H1 (cell line): ENCODE measurements at regions not wholly inside any gene's neighbourhood (a gene's known extent, or its start where the extent isn't known, plus 50 kb on each side); places are given as distances from the start of the nearest gene placed in this dataset.

ENCODE experiments used
- CTCF ChIA-PET: fragments of 300-600 bp; sonication (Branson Sonifier 250); formaldehyde crosslinking; loops from one replicate; lab custom pipeline; 2021; ENCODE audit not compliant: partially characterized antibody; lab: Charles Lee
- POLR2A ChIA-PET: fragments of 300-600 bp; sonication (Branson Sonifier 250); formaldehyde crosslinking; loops from one replicate; lab custom pipeline; 2021; ENCODE audit warnings: inconsistent platforms; ENCODE audit not compliant: partially characterized antibody; lab: Charles Lee
- DNase-seq, 2 experiments: peaks; one replicate each; pipeline versions ENCODE4 v3.0.0 to v3.0.0-alpha.2; 2010 to 2022; ENCODE audit warnings: low spot score in 2 of 2, low read depth in 1 of 2, mixed read lengths in 1 of 2
- FAIRE-seq: peaks from 2 replicates; lab custom pipeline; 2011; peaks lifted over from hg19 to GRCh38; lab: Jason Lieb, UNC
- H2AFZ ChIP-seq: 2 replicates; pipeline ENCODE4 v1.8.1; 2012; ENCODE audit warnings: low read length, inconsistent platforms
- H2AK5ac ChIP-seq: 2 replicates; pipeline ENCODE4 v1.6.1; 2013; ENCODE audit warnings: low read depth, low read length
- H2BK120ac ChIP-seq: replicated peaks from 2 replicates; pipeline ENCODE3; 2013; ENCODE audit warnings: low read depth, low read length, inconsistent platforms
- H2BK12ac ChIP-seq: 2 replicates; pipeline ENCODE4 v1.6.1; 2013; ENCODE audit warnings: low read depth, low read length
- H2BK15ac ChIP-seq: 2 replicates; pipeline ENCODE4 v1.6.1; 2013; ENCODE audit warnings: low read length
- H2BK20ac ChIP-seq: 2 replicates; pipeline ENCODE4 v1.6.1; 2013; ENCODE audit warnings: low read length
- H2BK5ac ChIP-seq: 2 replicates; pipeline ENCODE4 v1.6.1; 2013; ENCODE audit warnings: low read depth, low read length
- H3K14ac ChIP-seq: 2 replicates; pipeline ENCODE4 v1.6.1; 2013; ENCODE audit warnings: inconsistent platforms; ENCODE audit not compliant: insufficient read length
- H3K18ac ChIP-seq: 2 replicates; pipeline ENCODE4 v1.6.1; 2013; ENCODE audit warnings: low read length; ENCODE audit errors: extremely low read depth
- H3K23ac ChIP-seq: 2 replicates; pipeline ENCODE4 v1.6.1; 2013; ENCODE audit warnings: inconsistent platforms; ENCODE audit not compliant: insufficient read length
- H3K23me2 ChIP-seq: 2 replicates; pipeline ENCODE4 v1.6.1; 2013; ENCODE audit warnings: low read depth, low read length
- H3K27ac ChIP-seq: 2 replicates; pipeline ENCODE4 v1.6.1; 2011; ENCODE audit warnings: low read depth, low read length, inconsistent platforms
- H3K27me3 ChIP-seq, 4 experiments: replicated peaks in 1 of 4; 1 replicate in 1 of 4; 2 replicates in 3 of 4; pipeline versions ENCODE4 v1.6.1 to v1.8.1; 2011 to 2013; ENCODE audit warnings: low read length in 3 of 4, mild to moderate bottlenecking in 3 of 4, inconsistent platforms in 2 of 4, mixed read lengths in 2 of 4, moderate library complexity in 1 of 4; ENCODE audit not compliant: control insufficient read depth in 3 of 4, insufficient read depth in 3 of 4; ENCODE audit errors: extremely low read depth in 1 of 4
- H3K36me3 ChIP-seq, 4 experiments: 2 replicates each; pipeline versions ENCODE4 v1.6.1 to v1.8.1; 2011 to 2013; ENCODE audit warnings: mild to moderate bottlenecking in 4 of 4, low read length in 3 of 4, moderate library complexity in 2 of 4, control low read depth in 1 of 4, inconsistent platforms in 1 of 4; ENCODE audit not compliant: insufficient read depth in 4 of 4, control insufficient read depth in 2 of 4
- H3K4ac ChIP-seq: replicated peaks from 2 replicates; pipeline ENCODE3; 2013; ENCODE audit warnings: low read length, low read depth, mixed read lengths, inconsistent platforms; ENCODE audit not compliant: insufficient read length
- H3K4me1 ChIP-seq, 4 experiments: replicated peaks in 1 of 4; 1 replicate in 1 of 4; 2 replicates in 3 of 4; pipeline versions ENCODE4 v1.6.1 to v1.8.1; 2011 to 2013; ENCODE audit warnings: low read length in 3 of 4, inconsistent platforms in 2 of 4, mixed read lengths in 1 of 4; ENCODE audit not compliant: insufficient read depth in 4 of 4, control insufficient read depth in 3 of 4
- H3K4me2 ChIP-seq, 2 experiments: 2 replicates each; pipeline versions ENCODE4 v1.6.1 to v1.8.1; 2011 to 2013; ENCODE audit warnings: low read depth in 2 of 2, low read length in 2 of 2, control low read depth in 1 of 2, inconsistent platforms in 1 of 2, mild to moderate bottlenecking in 1 of 2; ENCODE audit not compliant: insufficient read depth in 1 of 2
- H3K4me3 ChIP-seq, 4 experiments: fragments of 200-600, 300-600 bp in 1 of 4; sonication (generic), shearing (Covaris generic), sonication (Bioruptor Twin) in 1 of 4; 2 replicates each; pipeline versions ENCODE4 v1.5.1 to v1.8.1; 2011 to 2016; ENCODE audit warnings: low read length in 4 of 4, low read depth in 3 of 4, control low read depth in 2 of 4, inconsistent platforms in 2 of 4, mild to moderate bottlenecking in 2 of 4, mixed read lengths in 1 of 4, moderate library complexity in 1 of 4; ENCODE audit not compliant: insufficient read depth in 2 of 4; ENCODE audit errors: extremely low read depth in 1 of 4
- H3K56ac ChIP-seq: replicated peaks from 2 replicates; pipeline ENCODE3; 2013; ENCODE audit warnings: low read depth, mild to moderate bottlenecking, mixed read lengths, low read length, inconsistent platforms; ENCODE audit not compliant: insufficient read length
- H3K79me1 ChIP-seq: 2 replicates; pipeline ENCODE4 v1.6.1; 2013; ENCODE audit warnings: low read depth, low read length, control low read depth
- H3K79me2 ChIP-seq, 2 experiments: 2 replicates each; pipeline versions ENCODE4 v1.6.1 to v1.8.1; 2012 to 2013; ENCODE audit warnings: low read length in 2 of 2, mild to moderate bottlenecking in 2 of 2, inconsistent platforms in 1 of 2; ENCODE audit not compliant: insufficient read depth in 2 of 2, control insufficient read depth in 1 of 2
- H3K9ac ChIP-seq, 4 experiments: replicated peaks in 1 of 4; 1 replicate in 1 of 4; 2 replicates in 3 of 4; pipeline versions ENCODE4 v1.6.1 to v1.8.1; 2011 to 2013; ENCODE audit warnings: low read depth in 3 of 4, low read length in 3 of 4, control low read depth in 2 of 4, mild to moderate bottlenecking in 2 of 4, moderate library complexity in 2 of 4, inconsistent platforms in 1 of 4; ENCODE audit errors: extremely low read depth in 1 of 4
- H3K9me3 ChIP-seq, 2 experiments: 2 replicates each; pipeline versions ENCODE4 v1.6.1 to v1.8.1; 2012 to 2013; ENCODE audit warnings: mild to moderate bottlenecking in 2 of 2, moderate library complexity in 2 of 2, control low read depth in 1 of 2, inconsistent platforms in 1 of 2, low read depth in 1 of 2, low read length in 1 of 2, mixed read lengths in 1 of 2; ENCODE audit not compliant: insufficient read depth in 2 of 2
- H4K20me1 ChIP-seq, 2 experiments: replicated peaks in 1 of 2; 2 replicates each; pipeline versions ENCODE3 to v1.8.1; 2011 to 2013; ENCODE audit warnings: inconsistent platforms in 2 of 2, low read length in 2 of 2, mild to moderate bottlenecking in 1 of 2; ENCODE audit not compliant: insufficient read depth in 2 of 2, control insufficient read depth in 1 of 2
- H4K5ac ChIP-seq: 2 replicates; pipeline ENCODE4 v1.6.1; 2013; ENCODE audit warnings: low read length, low read depth, mixed read lengths, inconsistent platforms; ENCODE audit not compliant: insufficient read length
- H4K8ac ChIP-seq: 2 replicates; pipeline ENCODE4 v1.8.0; 2013; ENCODE audit warnings: mild to moderate bottlenecking, moderate library complexity, low read length, inconsistent platforms; ENCODE audit not compliant: insufficient read depth; ENCODE audit errors: extremely low read depth
- H4K91ac ChIP-seq: replicated peaks from 2 replicates; pipeline ENCODE3; 2013; ENCODE audit warnings: low read length, mixed read lengths, inconsistent platforms; ENCODE audit not compliant: insufficient read length
- ASH2L ChIP-seq: fragments of 200-600, 300-600 bp; sonication (generic); IDR thresholded peaks from one replicate; pipeline ENCODE4 v1.7.1; 2017; ENCODE audit warnings: low read length
- CHD1 ChIP-seq: IDR thresholded peaks from 2 replicates; pipeline ENCODE4 v1.6.1; 2012; ENCODE audit warnings: low read depth, low read length, improper control_type of control experiment
- E2F6 ChIP-seq: IDR thresholded peaks from 2 replicates; pipeline ENCODE4 v1.6.1; 2012; ENCODE audit warnings: inconsistent platforms
- FOSL1 ChIP-seq: IDR thresholded peaks from 2 replicates; pipeline ENCODE4 v1.6.1; 2011; ENCODE audit warnings: mild to moderate bottlenecking, low read depth, low read length, moderate library complexity; ENCODE audit not compliant: insufficient read depth
- HDAC2 ChIP-seq, 2 experiments: fragments of 300-600 bp in 1 of 2; sonication (generic) in 1 of 2; IDR thresholded peaks; 2 replicates each; pipeline ENCODE4 v1.6.1; 2011 to 2012; ENCODE audit warnings: low read depth in 2 of 2, low read length in 2 of 2, mild to moderate bottlenecking in 2 of 2, moderate library complexity in 2 of 2, borderline replicate concordance in 1 of 2, inconsistent platforms in 1 of 2
- KDM1A ChIP-seq: fragments of 200-600, 300-600 bp; sonication (generic); IDR thresholded peaks from 2 replicates; pipeline ENCODE4 v1.7.1; 2016; ENCODE audit warnings: mild to moderate bottlenecking, low read length, borderline replicate concordance
- KDM4A ChIP-seq: IDR thresholded peaks from one replicate; pipeline ENCODE4 v1.7.1; 2012; ENCODE audit warnings: low read depth, mild to moderate bottlenecking, moderate library complexity, low read length, inconsistent platforms; ENCODE audit not compliant: severe bottlenecking
- SIN3A ChIP-seq, 2 experiments: IDR thresholded peaks in 1 of 2; conservative IDR thresholded peaks in 1 of 2; 2 replicates each; pipeline ENCODE4 v1.6.1; 2011 to 2012; ENCODE audit warnings: low read length in 2 of 2, improper control_type of control experiment in 1 of 2, low read depth in 1 of 2, mild to moderate bottlenecking in 1 of 2
- SP4 ChIP-seq: IDR thresholded peaks from 2 replicates; pipeline ENCODE4 v1.6.1; 2012; ENCODE audit warnings: low read length, inconsistent platforms
- TBP ChIP-seq: IDR thresholded peaks from 2 replicates; pipeline ENCODE4 v1.6.1; 2011; ENCODE audit warnings: low read depth, low read length, improper control_type of control experiment
- WGBS, 2 experiments: shearing (Covaris generic) in 1 of 2; methylation state at CpG; one replicate each; pipeline versions ENCODE4 v1.1.6 to v1.1.7; 2013 to 2015; ENCODE audit warnings: low lambda C conversion rate in 2 of 2, mixed read lengths in 2 of 2, inconsistent platforms in 1 of 2, low coverage in 1 of 2, missing lambda C conversion rate in 1 of 2; ENCODE audit not compliant: insufficient replicate concordance in 2 of 2, insufficient coverage in 1 of 2, insufficient read length in 1 of 2; ENCODE audit errors: extremely low coverage in 1 of 2, missing lambda C conversion rate in 1 of 2; 5-methylcytosine and 5-hydroxymethylcytosine counted together

- H3K9ac ChIP-seq, result no peak overlapping the region
- H3K36me3 ChIP-seq, result no peaks in the 10 kb centered on the region
- no peak overlapping the region for H3K18ac ChIP-seq
- no peak overlapping the region for H3K4me2 ChIP-seq
- no peaks in the 10 kb centered on the region for H3K9me3 ChIP-seq
- no peak overlapping the region for H3K14ac ChIP-seq
- H3K27ac ChIP-seq, result no peak overlapping the region
- H2AK5ac ChIP-seq, result no peak overlapping the region
- H4K5ac ChIP-seq, result no peak overlapping the region
- H2BK15ac ChIP-seq, result no peak overlapping the region
- no peaks in the 10 kb centered on the region for H3K79me1 ChIP-seq
- WGBS, 2 experiments, result 87% methylated on average over 2 of the region's 2 CpGs; no CpG with 5 or more reads in 1 of the 2 experiments
- no peaks in the 10 kb centered on the region for H3K79me2 ChIP-seq
- H3K23me2 ChIP-seq, result no peaks in the 10 kb centered on the region
- H4K20me1 ChIP-seq, result no peaks in the 10 kb centered on the region
- no peak for TF ChIP-seq SP4
- no peak for TF ChIP-seq KDM1A
- no peak for TF ChIP-seq CHD1
- no peak for TF ChIP-seq E2F6
- no peak for TF ChIP-seq FOSL1
- no peak for TF ChIP-seq TBP
- TF ChIP-seq SIN3A (conservative IDR thresholded peaks at IDR 0.05 in 1 of 2, IDR thresholded peaks at IDR 0.05 in 1 of 2; ENCODE audit: low read depth in 1 of 2, low read length in 2 of 2), result no peak
- TF ChIP-seq KDM4A, result no peak
- TF ChIP-seq ASH2L, result no peak
- TF ChIP-seq HDAC2 (IDR thresholded peaks at IDR 0.05; ENCODE audit: borderline replicate concordance in 1 of 2, low read depth in 2 of 2, low read length in 2 of 2), result no peak
- H2BK5ac ChIP-seq, result no peak overlapping the region
- no peak overlapping the region for H2AFZ ChIP-seq
- H4K8ac ChIP-seq, result no peak overlapping the region
- H2BK12ac ChIP-seq, result no peak overlapping the region
- no peak overlapping the region for H3K4me3 ChIP-seq
- H3K4ac ChIP-seq, result no peak overlapping the region
- no peaks in the 10 kb centered on the region for H3K27me3 ChIP-seq
- DNase-seq (no peak), FAIRE-seq (no peak)
- H4K91ac ChIP-seq, result no peak overlapping the region
- POLR2A ChIA-PET, result no interaction called here
- H2BK20ac ChIP-seq, result no peak overlapping the region
- CTCF ChIA-PET, result no interaction called here
- H3K4me1 ChIP-seq, result no peaks in the 10 kb centered on the region
- no peak overlapping the region for H3K56ac ChIP-seq
- no peak overlapping the region for H3K23ac ChIP-seq
- H2BK120ac ChIP-seq, result no peak overlapping the region
Measured at GRCh38 chr7:113198226-113198625, 79.9 kb upstream of the SMIM30 start.
